Body of pancreas (tissue), 4 donors: ENCODE measurements at regions not wholly inside any gene's neighbourhood (a gene's known extent, or its start where the extent isn't known, plus 50 kb on each side); places are given as distances from the start of the nearest gene placed in this dataset.

Source experiments
- ATAC-seq: fragments of 150-250 bp; one replicate; pipeline ENCODE4 v1.9.1; 2016
- DNase-seq, 4 donors: peaks; one replicate each; pipeline ENCODE4 v3.0.0-alpha.2; 2019
- H3K27ac ChIP-seq, 4 donors: fragments of 200-600 bp; sonication (generic); 1 replicate in 3 of 4; 2 replicates in 1 of 4; pipeline versions ENCODE4 v1.5.1 to v1.6.1; 2016 to 2019; ENCODE audit warnings: mild to moderate bottlenecking in 1 of 4, mixed read lengths in 1 of 4, moderate library complexity in 1 of 4
- H3K27me3 ChIP-seq, 2 donors: fragments of 200-600 bp; sonication (generic); one replicate each; pipeline ENCODE4 v1.6.0; 2016; ENCODE audit warnings: mild to moderate bottlenecking in 1 of 2
- H3K36me3 ChIP-seq, 2 donors: fragments of 200-600 bp; sonication (generic); replicated peaks in 1 of 2; 2 replicates each; pipeline ENCODE4 v1.5.1; 2016; ENCODE audit warnings: low read depth in 2 of 2; ENCODE audit not compliant: insufficient read depth in 1 of 2
- H3K4me1 ChIP-seq: fragments of 200-600 bp; sonication (generic); one replicate; pipeline ENCODE4 v1.6.0; 2016
- H3K4me3 ChIP-seq, 2 donors: fragments of 200-600 bp; sonication (generic); 1 replicate in 1 of 2; 2 replicates in 1 of 2; pipeline ENCODE4 v1.5.1; 2016 to 2019
- H3K9me3 ChIP-seq, 3 donors: fragments of 200-600 bp; sonication (generic); 1 replicate in 2 of 3; 2 replicates in 1 of 3; pipeline ENCODE4 v1.5.1; 2016
- POLR2A ChIP-seq, 3 donors: fragments of 450-650 bp; IDR thresholded peaks; one replicate each; pipeline ENCODE4 v1.6.1; 2016; ENCODE audit warnings: antibody characterized with exemption in 3 of 3, mild to moderate bottlenecking in 2 of 3
- WGBS, 2 donors: methylation state at CpG; one replicate each; pipeline ENCODE4 v1.1.5; 2017; 5-methylcytosine and 5-hydroxymethylcytosine counted together
- intact Hi-C: fragments of 100-400 bp; cut with DNase I; formaldehyde crosslinking; loops from one replicate; pipeline ENCODE4 v1.15.1; 2023
- TF ChIP-seq, protein P1 (sequence below), 7 experiments: fragments of 450-650 bp in 4 of 7; fragments of 200-600 bp in 3 of 7; sonication (generic) in 3 of 7; IDR thresholded peaks; one replicate each; pipeline ENCODE4 v1.5.1; 2016 to 2019; ENCODE audit warnings: antibody characterized with exemption in 7 of 7

DNA sequence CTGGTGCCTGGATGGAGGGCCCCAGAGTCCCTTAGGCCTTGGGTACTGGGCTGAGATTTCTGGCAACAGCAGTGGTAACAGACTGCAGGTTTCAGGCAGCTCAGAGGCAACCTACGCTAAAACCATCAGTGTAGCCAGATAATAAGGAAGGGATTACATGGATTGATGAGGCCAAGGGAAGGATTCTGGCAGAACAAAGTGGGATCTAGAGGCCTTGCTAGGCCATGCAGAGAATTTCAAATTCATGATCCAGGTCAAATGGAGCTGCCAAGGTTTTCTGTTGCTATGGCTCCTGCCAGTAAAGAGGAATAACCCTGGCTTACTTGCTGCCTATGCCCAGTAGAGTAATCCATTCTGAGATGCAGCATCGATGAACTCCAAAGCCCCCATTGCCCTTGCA is 445.7 kb downstream of the ADRA2A start:
- H3K4me1 ChIP-seq: no peaks in the 10 kb centered on the region
- no peak overlapping the region for H3K4me3 ChIP-seq
- no peak overlapping the region for H3K27ac ChIP-seq
- no peak for DNase-seq
- ATAC-seq: no peak
- H3K36me3 ChIP-seq: no peaks in the 10 kb centered on the region
- no peak for TF ChIP-seq POLR2A (IDR thresholded peaks at IDR 0.05)
- TF ChIP-seq, protein P1, sequence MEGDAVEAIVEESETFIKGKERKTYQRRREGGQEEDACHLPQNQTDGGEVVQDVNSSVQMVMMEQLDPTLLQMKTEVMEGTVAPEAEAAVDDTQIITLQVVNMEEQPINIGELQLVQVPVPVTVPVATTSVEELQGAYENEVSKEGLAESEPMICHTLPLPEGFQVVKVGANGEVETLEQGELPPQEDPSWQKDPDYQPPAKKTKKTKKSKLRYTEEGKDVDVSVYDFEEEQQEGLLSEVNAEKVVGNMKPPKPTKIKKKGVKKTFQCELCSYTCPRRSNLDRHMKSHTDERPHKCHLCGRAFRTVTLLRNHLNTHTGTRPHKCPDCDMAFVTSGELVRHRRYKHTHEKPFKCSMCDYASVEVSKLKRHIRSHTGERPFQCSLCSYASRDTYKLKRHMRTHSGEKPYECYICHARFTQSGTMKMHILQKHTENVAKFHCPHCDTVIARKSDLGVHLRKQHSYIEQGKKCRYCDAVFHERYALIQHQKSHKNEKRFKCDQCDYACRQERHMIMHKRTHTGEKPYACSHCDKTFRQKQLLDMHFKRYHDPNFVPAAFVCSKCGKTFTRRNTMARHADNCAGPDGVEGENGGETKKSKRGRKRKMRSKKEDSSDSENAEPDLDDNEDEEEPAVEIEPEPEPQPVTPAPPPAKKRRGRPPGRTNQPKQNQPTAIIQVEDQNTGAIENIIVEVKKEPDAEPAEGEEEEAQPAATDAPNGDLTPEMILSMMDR (IDR thresholded peaks at IDR 0.05): no peak
- intact Hi-C loops: no loop called here
- 72 to 83% methylated on average over 2 of the region's 2 CpGs for WGBS, 2 donors
- H3K27me3 ChIP-seq: no peaks in the 10 kb centered on the region
- H3K9me3 ChIP-seq: no peaks in the 10 kb centered on the region

DNA sequence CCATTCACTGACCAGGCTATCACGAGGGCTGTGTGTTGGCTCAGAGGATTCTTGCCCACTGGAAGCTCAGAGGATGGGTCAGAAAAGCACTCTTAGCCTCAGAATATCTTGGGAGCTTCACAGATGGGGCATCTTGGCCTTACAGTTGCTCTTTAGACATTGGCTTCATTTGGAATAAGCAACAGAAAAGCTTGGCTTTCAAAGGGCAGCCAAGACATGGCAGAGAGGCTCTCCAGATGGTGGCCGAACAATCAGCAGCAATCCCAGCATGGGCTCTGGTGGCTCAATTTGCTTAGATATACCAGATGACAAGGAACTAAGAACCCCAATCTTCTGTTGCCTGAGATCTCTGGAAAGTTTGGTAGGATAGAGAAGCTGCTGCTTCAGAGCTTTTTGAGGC is 446.2 kb downstream of the ADRA2A start:
- Histone ChIP-seq H3K4me3 (no peak overlapping the region), H3K4me1 (no peaks in the 10 kb centered on the region), H3K9me3 (no peaks in the 10 kb centered on the region), H3K27me3 (no peaks in the 10 kb centered on the region), H3K36me3 (no peaks in the 10 kb centered on the region), H3K27ac (no peak overlapping the region)
- ATAC-seq (no peak), DNase-seq (no peak)
- intact Hi-C loops: no loop called here
- 71% methylated on average over 2 of the region's 2 CpGs for WGBS, 2 donors
- TF ChIP-seq, protein P1 (IDR thresholded peaks at IDR 0.05): no peak
- no peak for TF ChIP-seq POLR2A (IDR thresholded peaks at IDR 0.05)

DNA sequence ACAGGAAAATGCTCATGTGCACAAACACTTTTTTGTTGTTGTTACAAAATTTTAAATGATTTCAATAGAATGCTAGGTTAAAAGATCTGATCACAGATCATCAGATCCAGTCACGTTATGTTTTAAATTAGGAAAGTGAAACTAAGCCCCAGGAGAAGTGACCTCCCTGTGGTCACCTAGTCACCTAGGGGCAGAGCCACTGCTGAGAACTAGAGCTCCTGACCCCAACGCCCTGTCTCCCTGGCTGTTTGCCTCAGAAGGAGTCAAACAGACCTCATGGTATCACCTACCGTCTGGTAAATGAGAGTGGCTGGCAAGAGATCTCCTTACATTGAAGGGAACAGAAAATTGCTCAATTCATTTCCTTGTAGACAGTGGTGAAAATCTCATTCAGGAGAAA is 447.3 kb downstream of the ADRA2A start:
- Histone ChIP-seq H3K27me3 (no peaks in the 10 kb centered on the region), H3K9me3 (no peaks in the 10 kb centered on the region), H3K27ac (no peak overlapping the region), H3K4me1 (no peaks in the 10 kb centered on the region), H3K4me3 (no peak overlapping the region), H3K36me3 (no peaks in the 10 kb centered on the region)
- ATAC-seq (no peak), DNase-seq (no peak)
- no peak for TF ChIP-seq POLR2A (IDR thresholded peaks at IDR 0.05)
- TF ChIP-seq, protein P1 (IDR thresholded peaks at IDR 0.05): no peak
- 57 to 72% methylated on average over 3 of the region's 3 CpGs for WGBS, 2 donors
- intact Hi-C loops: no loop called here

DNA sequence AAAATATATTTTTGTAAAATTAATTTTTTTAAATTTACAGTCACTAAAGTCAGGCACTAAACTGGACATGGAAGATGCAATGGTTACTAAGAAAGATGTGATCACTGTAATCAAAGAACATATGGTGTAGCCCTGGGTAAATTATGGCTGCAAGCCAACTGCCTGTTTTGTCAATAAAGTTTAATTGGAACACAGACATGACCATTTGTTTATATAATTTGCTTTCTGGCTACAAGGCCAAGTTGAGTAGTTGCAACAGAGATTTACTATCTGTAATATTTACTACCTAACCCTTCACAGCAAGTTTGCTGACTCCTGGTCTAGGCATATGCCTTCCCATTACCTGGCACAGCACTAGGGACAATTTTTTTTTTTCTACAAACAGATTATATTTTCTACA is 448.9 kb downstream of the ADRA2A start:
- DNase-seq: no peak
- Histone ChIP-seq H3K27ac (no peak overlapping the region), H3K9me3 (no peaks in the 10 kb centered on the region), H3K4me1 (no peaks in the 10 kb centered on the region), H3K4me3 (no peak overlapping the region), H3K27me3 (no peaks in the 10 kb centered on the region), H3K36me3 (no peaks in the 10 kb centered on the region)
- no peak for TF ChIP-seq POLR2A (IDR thresholded peaks at IDR 0.05)
- TF ChIP-seq, protein P1 (IDR thresholded peaks at IDR 0.05): no peak
- ATAC-seq: no peak
- intact Hi-C loops: no loop called here

DNA sequence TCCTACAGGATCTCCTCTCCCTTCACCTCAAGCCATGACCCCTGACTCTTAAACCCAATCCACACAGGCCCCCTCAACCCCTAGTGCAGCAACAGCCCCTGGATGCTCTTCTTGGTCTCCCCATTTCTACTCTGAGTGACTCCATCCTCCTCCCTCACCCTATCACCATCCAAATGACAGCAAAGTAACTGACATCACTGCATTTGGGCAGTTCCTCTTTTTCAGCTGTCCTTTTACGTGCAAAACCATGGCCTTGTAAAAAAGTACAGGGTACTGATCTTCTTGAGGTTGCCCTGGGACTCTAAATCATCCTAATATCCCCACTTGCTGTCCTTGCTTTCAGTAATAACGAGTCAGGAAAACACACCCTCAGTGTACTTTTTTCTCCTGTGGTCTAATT is 454.9 kb downstream of the ADRA2A start:
- no peak overlapping the region for H3K4me3 ChIP-seq
- no peak overlapping the region for H3K27ac ChIP-seq
- WGBS, 2 donors: 54 to 59% methylated on average over 2 of the region's 2 CpGs
- H3K4me1 ChIP-seq: no peaks in the 10 kb centered on the region
- ATAC-seq (no peak), DNase-seq (no peak)
- no peaks in the 10 kb centered on the region for H3K9me3 ChIP-seq
- TF ChIP-seq, protein P1 (IDR thresholded peaks at IDR 0.05): no peak
- TF ChIP-seq POLR2A (IDR thresholded peaks at IDR 0.05): no peak
- no peaks in the 10 kb centered on the region for H3K27me3 ChIP-seq
- no peaks in the 10 kb centered on the region for H3K36me3 ChIP-seq
- intact Hi-C loops: no loop called here
